Epithelial cell of prostate (primary cell): ENCODE measurements at regions not wholly inside any gene's neighbourhood (a gene's known extent, or its start where the extent isn't known, plus 50 kb on each side); places are given as distances from the start of the nearest gene placed in this dataset.
"Not testable (repeated sequence)": the region's sequence is repeated elsewhere in the genome, so short reads cannot be mapped to it uniquely, and the experiment has no call there.

Source experiments
- DNase-seq: peaks from one replicate; pipeline ENCODE4 v3.0.0-alpha.2; 2011; ENCODE audit warnings: low read depth, low spot score
- H3K27ac ChIP-seq: fragments of 450-650 bp; 2 replicates; pipeline ENCODE4 v1.5.1; 2017; ENCODE audit warnings: mild to moderate bottlenecking

DNA sequence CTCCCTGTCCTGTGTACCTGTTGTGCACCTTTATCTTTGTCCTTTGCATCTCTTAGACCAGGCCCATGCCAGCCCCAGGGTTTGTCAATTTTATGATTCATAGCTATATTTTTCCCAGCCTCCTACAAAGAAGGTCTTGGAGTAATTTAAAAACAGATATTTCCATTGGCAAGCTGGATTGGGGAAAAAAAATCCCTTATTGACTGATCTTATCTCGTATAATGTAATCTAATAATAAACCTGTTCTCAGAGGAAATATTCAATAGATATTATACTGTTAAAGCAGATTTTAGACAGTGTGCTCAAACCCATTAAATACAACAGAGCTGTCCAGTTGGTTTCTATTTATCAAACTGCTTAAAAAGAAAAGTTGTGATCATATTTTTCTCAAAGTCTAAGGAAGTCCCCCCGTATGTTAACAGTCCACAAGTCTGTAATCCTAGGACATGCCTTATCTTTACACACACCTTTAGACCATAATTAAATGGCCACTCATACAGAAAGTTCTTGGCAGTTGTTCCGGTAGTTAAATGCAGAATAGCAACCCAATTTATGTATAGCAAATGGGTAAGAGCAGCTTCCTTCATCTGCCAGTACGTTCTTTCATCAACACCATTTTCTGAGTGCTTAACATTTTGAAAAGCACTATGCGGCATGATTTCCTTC is 700.9 kb upstream of the NR2F2 start:
- no peak overlapping the region for H3K27ac ChIP-seq
- DNase-seq, result no peak

GRCh38 chr15:95630683-95631082 is 699.8 kb upstream of the NR2F2 start:
- DNase-seq, result no peak
- no peak overlapping the region for H3K27ac ChIP-seq

- H3K27ac ChIP-seq, result peak overlapping the region; percentile 58
Observed at GRCh38 chr15:95635666-95636065, 694.8 kb upstream of the NR2F2 start.

DNA sequence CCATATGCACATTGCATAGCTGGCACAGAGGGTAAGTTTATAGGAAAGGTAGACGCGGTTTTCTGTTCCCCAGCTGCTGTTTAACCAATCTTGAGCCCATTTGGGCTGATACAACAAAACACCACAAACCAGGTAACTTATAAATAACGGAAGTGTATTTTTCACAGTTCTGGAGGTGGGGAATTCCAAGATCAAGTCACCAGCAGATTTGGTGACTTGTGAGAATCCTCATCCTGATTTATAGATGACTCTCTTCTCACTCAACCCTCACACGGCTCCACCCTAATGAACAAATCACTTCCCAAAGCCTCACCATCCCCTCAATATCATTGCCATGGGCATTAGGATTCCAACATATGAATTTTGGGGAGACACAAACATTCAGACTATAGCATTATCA is 694.4 kb upstream of the NR2F2 start:
- DNase-seq, result no peak
- no peak overlapping the region for H3K27ac ChIP-seq

More at GRCh38 chr15:95635666-95636065, 694.8 kb upstream of the NR2F2 start:
- no peak for DNase-seq

DNA sequence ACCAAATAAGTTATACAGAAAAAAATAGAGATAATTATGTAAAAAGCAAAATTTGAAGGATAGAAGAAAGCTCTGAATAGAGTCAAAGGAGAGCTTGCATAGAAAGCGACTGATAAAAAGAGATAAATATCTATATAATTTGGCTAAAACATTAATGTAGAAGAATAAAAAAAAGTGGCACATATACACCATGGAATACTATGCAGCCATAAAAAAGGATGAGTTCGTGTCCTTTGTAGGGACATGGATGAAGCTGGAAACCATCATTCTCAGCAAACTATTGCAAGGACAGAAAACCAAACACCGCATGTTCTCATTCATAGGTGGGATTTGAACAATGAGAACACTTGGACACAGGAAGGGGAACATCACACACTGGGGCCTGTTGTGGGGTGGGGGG is 693.3 kb upstream of the NR2F2 start:
- not testable (repeated sequence) for DNase-seq, H3K27ac ChIP-seq

DNA sequence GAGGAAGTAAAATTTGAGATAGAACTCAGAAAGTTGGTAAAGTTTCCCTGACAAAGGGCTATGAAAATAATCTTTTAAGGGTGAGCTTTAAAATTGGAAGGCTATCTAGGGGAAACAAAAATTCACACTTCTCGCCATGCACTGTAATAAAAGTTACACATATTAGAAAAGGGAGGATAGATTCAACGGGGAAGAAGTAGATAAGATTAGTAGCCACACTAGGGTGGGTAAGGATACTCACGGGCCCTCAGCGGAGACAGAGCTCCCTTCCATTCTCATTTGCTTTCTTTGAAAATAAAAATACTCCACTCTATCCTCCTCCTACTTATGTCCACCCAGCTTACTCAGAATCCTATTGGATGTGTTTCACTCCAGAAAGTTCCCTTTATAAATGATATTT is 691.3 kb upstream of the NR2F2 start:
- DNase-seq, result no peak
- H3K27ac ChIP-seq, result no peak overlapping the region

DNA sequence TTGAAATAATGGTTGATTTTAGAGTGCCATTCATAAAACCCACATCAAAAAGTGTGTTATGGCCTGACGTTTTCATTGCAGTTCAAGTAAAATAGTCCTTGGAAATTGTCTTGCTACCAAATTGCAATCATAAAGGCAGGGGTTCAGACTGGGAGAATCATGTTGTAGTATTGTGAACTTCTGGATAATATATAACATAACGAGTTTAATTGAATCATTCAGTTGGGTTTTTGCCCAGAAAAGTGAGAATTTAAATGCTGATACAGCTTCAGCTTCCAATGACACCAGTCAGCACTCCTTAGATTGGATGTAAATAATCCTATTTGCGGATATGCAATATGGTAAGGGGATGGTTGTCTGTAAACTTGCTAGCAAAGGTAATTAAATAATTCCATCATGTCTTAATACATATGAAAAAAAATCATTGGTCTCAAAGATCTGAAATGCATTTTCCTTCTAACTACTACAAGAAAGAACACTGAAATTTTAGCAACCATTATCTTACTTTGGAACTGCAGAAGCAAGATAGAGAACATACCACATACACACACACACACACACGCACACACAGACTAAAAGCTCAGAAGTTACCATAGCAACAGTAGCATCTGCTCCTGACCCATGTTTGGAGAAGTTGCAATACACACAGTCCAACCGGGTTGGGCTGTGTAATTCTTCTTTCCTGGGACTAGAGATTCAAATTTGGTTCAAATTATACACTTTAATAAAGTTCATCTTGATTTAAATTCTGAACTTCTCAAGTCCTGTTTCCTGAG is 686.2 kb upstream of the NR2F2 start:
- H3K27ac ChIP-seq, result no peak overlapping the region
- no peak for DNase-seq

- DNase-seq, result no peak
- H3K27ac ChIP-seq, result no peak overlapping the region
Observed at GRCh38 chr15:95645791-95646338, 684.6 kb upstream of the NR2F2 start.

DNA sequence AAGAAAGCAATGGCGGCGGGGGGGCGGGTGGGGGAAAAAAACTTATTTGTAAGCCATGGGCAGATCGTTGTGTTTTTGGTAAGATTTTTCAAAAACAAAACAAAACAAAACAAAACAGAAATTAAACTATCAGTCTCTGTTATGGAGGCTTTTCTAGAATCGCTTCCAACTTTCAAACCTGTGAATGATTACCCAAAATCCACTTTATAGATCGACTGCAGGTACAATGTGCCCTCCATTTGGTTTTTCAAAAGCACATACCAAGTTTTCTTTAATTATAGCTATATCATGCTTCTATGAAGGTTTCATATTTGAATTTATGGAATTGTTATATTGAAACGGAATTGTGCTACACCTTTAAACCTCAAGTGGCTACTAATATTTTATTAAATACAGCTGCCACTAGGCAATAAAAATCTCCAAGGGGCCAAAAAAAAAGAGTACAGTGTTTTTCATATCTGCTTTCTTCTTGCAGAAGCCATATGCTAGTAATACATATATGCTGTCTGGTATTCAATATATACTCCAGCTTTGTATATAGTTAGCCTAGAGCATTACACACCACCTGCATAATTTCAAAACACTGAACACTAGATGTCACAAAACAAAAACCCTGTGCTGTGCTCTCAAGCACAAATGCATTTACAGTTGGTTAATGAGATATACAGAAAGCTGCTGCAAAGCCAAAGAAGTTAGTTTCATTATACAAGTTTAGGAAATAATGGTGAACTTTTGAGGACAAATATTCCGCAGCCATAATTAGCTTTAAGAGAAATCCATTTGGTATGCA is 683.8 kb upstream of the NR2F2 start:
- no peak for DNase-seq

GRCh38 chr15:95647531-95648277 is 682.8 kb upstream of the NR2F2 start:
- DNase-seq, result no peak
- H3K27ac ChIP-seq, result no peak overlapping the region

More for the DNA sequence above, 683.8 kb upstream of the NR2F2 start:
- H3K27ac ChIP-seq, result no peak overlapping the region

DNA sequence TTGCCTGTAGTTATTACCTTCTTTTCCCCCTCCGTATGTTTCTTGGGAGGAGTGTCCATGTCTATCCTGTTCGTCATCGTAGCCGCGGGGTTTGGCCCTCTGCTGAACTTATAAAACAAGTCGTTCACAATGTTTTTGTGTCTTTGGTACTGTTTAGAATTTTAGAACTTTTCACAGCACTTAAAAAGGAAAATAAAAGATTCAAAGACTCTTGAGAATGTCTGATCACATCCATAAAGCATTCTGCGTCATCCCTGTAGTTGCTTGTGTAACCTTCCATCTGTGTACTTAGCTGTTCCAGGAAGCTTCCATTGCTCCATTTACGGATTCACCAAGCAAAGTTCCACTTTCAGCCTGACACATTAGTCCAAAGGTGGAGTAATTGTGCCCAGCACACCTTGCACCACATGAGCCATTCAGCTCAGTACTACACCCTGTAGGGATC is 677.1 kb upstream of the NR2F2 start:
- peak overlapping the region; percentile 18 for H3K27ac ChIP-seq
- DNase-seq, result no peak

DNA sequence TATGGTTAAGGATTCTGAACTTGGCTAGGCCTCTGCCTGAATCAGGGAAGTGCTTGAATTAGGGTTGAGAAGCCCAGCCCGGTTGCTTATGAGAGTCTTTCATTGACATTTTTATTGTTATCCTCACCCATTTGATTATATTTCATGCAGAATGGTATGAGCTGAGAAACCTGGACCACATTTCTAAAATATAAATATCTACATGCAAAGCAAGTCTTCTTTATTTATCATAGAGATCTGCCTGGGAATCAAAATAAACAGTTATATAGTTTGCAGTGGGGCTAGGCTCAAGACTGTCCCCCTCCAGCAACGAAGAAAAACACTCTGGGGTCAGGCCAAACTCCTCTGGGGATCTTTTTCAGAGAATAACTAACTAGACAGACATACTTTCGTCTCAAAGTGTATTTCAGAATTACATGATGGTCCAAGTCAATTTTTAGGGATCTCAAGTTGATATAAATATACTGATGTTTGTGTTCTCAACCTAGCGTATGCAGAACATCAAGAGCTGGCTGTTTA is 675.4 kb upstream of the NR2F2 start:
- no peak overlapping the region for H3K27ac ChIP-seq
- DNase-seq, result no peak

GRCh38 chr15:95656595-95656994 is 673.9 kb upstream of the NR2F2 start:
- no peak for DNase-seq
- no peak overlapping the region for H3K27ac ChIP-seq

DNA sequence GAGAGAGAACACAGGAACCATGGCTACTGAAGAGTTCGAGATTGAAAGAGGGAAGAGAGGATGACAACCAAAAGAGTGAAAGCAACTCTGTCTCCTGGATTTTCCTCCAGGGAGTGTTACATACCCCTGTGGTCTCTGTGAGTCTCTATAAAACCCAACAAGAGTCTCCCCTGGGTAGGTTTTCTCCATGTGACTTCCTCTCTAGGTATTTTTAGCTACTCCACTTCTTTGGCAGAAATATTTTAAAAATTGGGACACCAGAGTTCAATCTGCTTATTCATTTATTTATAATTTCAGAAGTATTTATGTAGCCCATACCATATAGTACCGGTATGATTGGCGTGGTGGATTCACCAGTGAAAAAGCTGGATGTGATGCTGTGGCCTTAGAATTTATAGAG is 671.7 kb upstream of the NR2F2 start:
- no peak for DNase-seq
- H3K27ac ChIP-seq, result no peak overlapping the region

DNA sequence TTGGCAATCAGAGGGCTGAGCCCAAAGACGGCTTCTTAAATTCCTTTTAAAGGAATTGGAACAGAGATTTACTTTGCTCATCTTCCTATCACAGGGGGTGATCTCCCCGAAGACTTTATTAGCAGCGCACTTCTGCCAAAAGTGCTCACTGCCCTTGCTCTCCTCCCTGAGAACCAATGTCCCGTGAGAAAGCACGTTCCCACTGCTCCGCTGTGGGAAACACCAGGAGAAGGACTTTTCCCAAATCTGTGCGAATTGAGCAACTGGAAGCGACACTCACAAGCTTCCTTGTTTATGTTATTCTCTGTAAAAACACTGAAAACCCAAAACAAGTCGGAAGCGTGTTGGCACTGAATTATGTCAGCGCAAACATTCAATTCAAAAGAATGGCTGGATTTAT is 670.8 kb upstream of the NR2F2 start:
- DNase-seq, result no peak
- no peak overlapping the region for H3K27ac ChIP-seq

DNA sequence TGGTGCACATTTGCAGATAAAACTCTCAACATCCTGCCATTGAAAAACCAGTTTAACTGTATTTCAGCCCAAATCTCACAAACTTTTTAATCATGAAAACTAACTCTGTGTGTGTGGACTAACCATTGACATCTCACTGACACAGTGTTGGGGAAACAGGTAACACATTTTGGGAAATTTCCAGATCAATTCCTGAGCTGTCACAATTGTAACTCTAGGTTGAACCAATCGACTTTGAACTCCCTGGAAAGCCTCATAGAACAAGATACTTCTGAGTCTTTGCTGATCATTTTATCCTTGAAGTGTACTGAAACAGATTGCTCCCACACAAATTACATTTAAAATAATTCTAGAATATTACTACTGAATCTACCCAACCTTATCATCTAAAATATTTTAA is 667.9 kb upstream of the NR2F2 start:
- no peak for DNase-seq
- no peak overlapping the region for H3K27ac ChIP-seq

DNA sequence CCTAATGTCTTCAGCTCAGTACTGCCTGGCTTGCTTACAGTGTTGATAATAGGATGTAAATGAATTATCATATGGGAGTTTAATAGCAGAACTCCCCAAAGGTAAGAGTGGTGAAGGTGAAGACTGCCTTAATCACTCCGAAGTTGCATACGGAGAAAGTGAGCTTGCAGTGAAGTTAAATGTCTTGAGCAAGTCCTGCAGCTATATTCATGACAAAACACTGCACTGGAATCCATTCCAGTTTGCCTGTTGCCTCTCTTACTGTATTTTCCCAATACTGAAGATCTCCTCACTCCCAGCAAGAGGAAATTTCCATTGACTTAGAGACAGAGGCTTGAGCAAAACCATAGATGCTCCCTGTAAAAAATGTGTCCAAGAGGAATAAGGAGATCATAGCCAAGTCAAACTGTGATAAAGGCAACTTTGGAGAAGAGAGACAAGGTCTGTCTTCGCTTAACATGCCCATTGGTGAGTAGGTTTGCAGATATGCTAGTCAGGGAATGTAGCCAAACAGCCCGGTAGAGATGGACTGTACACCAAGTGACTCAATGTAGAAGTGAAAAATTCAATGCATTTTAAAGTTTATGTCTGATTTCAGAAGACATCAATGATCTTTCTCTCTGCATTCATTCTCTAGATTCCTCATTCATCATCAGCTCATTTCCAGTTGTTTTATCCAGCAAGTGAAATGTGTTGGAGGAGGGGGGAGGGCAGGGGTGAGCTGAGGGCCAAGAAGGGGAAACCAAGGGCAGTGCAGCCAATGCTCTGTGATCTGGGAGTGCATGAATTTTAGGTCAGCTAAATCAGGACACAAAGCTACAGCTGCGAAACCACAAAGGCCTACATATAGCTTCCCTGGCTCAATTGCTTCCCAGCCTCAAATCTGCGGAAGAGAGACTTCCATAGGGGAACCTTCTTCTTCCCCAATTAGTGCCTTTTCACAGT is 667.1 kb upstream of the NR2F2 start:
- DNase-seq, result peak; percentile 1
- no peak overlapping the region for H3K27ac ChIP-seq

DNA sequence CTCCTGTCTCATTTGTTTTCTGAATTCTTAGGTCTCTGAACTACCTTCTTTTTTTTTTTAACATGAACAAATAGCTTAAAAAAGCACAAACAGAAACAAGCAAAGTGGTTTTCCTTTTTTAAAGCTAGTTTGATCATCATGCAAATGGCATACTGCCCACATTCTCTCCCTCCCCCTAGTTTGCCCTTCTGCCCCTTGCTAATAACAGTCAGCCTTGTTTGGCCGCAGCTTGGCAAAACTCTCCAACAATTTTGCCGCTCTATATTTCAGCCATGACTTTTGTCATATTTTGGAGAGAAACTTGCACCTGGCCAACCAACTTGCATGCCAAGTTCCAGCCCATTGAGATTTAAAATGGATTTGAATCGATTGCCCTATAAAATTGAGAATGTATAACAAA is 666.0 kb upstream of the NR2F2 start:
- no peak for DNase-seq
- no peak overlapping the region for H3K27ac ChIP-seq
